ENCODE measurements at regions not wholly inside any gene's neighbourhood (a gene's known extent, or its start where the extent isn't known, plus 50 kb on each side); places are given as distances from the start of the nearest gene placed in this dataset.

- DNase-seq (ENCODE audit: low spot score): no peak
Measured at GRCh38 chr6:3593161-3593560, 136.3 kb upstream of the SLC22A23 start.

DNA sequence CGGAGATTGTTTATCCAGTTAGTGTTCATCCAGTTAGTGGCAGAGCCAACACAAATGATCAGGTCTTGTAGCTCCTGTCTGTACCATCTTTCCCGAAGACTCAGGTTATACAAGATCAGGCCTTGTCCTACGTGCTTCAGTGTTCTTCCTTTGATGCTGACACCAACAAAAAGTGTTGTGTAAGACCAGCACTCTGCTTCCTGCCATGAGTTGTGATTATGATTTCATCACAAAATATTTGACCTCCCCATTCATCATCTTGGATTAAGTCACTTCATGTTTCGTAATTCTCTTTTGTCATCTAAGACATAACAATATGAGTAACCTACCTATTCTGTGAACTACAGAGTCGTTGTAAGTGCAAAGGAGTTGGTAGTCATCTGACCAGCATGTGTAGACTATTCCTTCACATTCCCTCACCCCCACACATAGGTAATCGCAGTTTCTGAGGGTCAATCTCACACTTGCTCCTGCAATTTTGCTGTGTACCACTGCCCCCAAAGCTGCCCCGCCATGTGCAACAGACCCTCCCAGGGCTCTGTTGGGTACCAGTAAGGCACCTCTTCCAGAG, 135.6 kb upstream of the SLC22A23 start:
- DNase-seq (ENCODE audit: low spot score): peak; percentile 16

DNA sequence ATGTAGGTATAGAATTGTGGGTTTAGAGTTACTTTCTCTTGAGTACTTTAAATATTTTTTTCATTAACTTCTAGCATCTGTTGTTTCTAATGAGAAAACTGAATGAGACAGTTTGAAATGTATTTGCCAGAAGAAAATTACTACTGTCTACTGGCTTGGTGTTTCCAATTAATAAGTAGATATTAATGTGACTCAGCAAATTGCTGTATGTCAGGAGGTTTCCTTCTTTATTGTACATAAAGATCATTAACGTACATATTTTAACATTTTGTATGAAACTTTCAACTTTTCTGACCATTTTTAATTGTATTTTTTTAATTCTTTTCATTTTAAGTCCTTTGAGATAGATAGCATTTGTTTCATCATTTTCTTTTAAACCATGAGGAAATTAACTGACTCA, 135.1 kb upstream of the SLC22A23 start:
- DNase-seq (ENCODE audit: low spot score): no peak

DNA sequence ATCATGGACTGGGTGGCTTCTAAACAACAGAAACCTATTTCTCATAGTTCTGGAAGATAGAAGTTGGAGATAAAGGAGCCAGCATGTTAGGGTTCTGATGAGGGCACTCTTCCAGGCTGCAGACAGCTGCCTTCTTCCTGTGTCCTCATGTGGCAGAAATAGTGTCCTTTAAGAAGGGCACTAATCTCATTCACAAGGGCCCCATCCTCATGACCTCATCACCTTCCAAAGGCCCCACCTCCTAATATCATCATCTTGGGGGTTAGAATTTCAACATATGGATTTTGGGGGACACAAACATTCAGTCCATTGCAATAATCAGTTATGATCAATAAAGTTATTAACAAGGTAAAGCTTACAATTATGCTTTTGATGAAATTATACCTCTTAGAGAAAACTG, 130.8 kb upstream of the SLC22A23 start:
- no peak for DNase-seq (ENCODE audit: low spot score)

DNA sequence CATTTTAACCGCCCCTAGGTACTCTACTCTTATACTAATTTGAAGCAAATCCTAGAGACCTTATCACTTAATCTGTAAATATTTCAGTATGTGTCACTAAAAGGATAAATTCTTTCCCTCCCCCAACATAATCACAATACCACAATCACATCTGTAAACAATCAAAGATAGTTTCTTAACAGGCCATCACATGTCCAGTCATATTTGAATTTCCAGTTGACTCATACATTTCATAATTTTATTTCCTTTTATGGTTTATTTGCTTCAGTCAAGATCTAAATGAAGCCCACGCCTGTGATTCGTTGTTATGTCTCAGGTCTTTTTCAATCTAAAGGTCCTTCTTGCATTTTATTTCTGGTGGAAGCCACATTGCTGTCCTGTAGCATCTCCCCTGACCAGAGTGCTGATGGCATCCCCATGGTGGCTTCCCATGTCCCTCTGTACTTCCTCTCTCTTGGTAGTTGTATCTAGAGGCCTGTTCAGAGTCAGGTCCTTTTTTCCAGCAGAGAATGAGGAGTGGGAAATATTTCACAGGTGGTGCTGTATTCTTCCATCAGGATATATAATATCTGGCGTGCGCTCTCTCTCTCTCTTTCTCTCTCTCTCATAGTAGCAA, 128.6 kb upstream of the SLC22A23 start:
- DNase-seq (ENCODE audit: low spot score): no peak

DNA sequence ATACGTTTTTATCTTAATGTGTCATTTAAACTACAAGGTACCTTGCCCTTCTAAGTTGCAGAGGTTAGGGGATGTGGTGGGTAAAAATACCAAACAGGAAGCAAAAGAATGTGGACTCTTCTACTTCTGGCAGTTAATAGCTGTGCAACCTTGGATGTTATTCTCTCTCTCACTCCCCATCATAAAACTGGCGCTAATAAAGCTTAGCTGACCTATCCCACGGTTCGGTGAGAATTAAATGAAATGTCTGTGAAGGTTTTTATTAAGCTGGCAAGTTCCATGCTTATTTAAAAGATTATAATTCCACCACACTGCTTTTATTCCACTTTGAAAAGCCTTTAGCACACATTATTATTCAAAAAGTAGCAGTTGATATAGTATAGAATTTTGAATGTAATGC, 127.8 kb upstream of the SLC22A23 start:
- DNase-seq (ENCODE audit: low spot score): no peak

- DNase-seq (ENCODE audit: low spot score): no peak
Measured at GRCh38 chr6:3581469-3581868, 124.6 kb upstream of the SLC22A23 start.

DNA sequence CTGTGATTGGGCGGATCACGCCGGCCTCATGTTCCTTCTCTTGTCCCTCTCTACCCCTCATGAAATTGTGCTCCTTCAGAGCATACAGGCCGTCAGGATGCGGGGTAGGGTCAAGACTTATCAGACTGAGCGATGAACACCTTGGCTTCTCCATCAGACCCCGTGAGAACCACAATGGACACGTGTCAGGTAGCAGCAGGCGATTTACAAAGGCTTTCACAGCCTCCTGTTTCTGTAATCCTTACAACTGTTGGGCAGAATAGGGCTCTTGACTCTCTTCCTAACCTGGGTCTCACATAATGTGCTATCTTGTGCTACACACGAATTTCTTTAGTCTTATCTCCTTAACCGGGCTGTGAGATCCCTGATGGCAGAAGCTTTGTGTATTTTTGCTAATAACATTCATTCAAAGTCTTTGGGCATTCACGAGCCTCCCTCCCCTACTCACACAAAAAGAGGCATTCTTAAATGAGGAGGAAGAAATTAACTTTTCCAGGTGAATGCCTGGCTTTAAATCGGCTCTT, 122.9 kb upstream of the SLC22A23 start:
- no peak for DNase-seq (ENCODE audit: low spot score)

GRCh38 chr6:3578981-3579380, 122.1 kb upstream of the SLC22A23 start:
- no peak for DNase-seq (ENCODE audit: low spot score)

DNA sequence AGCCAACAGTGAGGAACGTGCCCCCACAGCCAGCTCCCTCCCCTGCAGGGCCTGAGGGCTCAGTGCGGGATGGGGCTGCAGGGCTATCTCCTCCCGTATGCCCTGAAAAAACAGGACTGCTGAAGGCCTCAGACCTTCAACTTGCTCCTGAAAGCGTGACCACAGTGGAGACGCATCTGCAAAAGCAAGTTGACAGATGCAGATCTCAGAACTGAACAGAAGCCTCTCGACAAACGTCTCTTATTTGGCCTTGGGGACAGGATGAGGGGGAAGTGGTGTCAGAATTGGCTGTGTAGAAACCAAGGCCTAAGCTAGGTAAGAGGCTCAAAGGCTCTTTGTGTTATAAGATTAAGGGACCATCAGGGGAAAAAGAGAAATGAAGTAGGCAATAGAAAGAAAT, 120.7 kb upstream of the SLC22A23 start:
- DNase-seq (ENCODE audit: low spot score): no peak

DNA sequence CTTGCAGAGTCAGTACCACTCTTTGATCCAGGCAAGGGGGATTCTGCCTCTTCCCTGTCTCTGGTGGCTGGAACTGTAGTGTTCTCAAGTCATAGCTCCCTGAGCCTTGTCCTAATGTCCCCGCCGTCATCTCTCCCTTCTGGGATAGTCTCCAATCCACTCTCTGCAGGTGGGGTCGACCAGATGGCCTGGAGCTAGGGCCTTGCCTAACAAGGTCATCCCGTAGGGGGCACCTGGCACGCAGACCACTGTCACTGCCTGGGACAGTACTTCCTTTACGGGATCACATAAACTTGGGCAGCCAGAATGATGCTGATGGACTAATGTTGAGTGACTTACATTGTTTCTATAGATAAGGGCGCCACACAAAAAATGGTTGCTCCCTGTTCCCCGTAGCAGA, 118.9 kb upstream of the SLC22A23 start:
- DNase-seq (ENCODE audit: low spot score): no peak

GRCh38 chr6:3575166-3575565, 118.3 kb upstream of the SLC22A23 start:
- DNase-seq (ENCODE audit: low spot score): no peak

GRCh38 chr6:3573670-3574069, 116.8 kb upstream of the SLC22A23 start:
- DNase-seq (ENCODE audit: low spot score): no peak

GRCh38 chr6:3571836-3572235, 115.0 kb upstream of the SLC22A23 start:
- DNase-seq (ENCODE audit: low spot score): no peak

- DNase-seq (ENCODE audit: low spot score): no peak
Measured at GRCh38 chr6:3571250-3571681, 114.4 kb upstream of the SLC22A23 start.

DNA sequence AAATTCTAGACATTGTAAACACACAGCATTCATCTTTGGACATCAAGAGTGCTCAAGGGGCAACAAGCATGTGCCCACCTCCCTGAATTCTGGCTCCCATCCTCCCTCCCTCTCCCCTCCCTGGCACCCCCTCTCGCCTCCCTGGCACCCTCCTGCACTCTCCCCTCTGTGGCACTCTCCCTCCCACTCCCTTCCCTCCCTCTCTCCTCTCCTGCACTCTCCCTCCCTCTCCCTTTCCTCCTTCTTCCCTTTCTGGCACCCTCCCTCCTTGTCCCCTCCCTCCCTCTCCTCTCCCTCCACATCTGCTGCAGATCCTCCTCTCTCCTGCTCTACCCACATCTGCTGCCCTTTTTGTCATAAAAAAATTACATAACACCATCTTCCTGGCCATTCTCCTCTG, 113.0 kb upstream of the SLC22A23 start:
- DNase-seq (ENCODE audit: low spot score): no peak

DNA sequence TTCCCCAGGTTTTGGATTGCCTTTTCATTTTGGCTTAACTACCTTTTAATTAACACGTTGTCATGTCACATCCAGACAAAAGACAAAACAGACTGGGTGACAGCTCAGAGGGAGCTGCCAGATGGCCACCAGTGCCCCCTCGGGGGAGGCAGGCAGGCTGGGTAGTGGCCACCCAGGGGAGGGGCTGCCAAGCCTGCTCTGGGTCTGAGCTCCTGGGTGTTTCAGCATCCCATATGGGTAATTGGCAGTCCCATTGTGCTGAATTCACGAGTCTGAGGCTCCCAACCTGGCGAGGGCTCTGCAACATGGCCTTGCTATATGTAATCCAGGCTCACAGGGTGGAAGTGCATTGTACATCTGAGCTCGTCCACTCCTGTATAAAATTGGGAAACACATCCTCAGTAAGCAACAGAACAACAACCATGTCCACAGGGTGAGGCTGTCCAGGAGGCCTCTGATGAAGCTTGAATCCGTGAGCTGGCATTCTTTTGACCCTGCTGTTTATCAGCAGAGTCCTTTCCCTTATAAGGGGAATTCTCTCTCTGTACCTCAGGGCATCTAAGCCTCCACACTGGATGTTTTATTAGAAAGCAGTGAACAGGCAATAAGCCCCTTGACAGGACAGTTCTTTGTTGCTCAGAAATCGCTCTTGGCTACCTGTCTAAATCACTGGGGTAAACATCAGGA, 111.7 kb upstream of the SLC22A23 start:
- DNase-seq (ENCODE audit: low spot score): no peak

- no peak for DNase-seq (ENCODE audit: low spot score)
Measured at GRCh38 chr6:3566812-3567211, 110.0 kb upstream of the SLC22A23 start.

DNA sequence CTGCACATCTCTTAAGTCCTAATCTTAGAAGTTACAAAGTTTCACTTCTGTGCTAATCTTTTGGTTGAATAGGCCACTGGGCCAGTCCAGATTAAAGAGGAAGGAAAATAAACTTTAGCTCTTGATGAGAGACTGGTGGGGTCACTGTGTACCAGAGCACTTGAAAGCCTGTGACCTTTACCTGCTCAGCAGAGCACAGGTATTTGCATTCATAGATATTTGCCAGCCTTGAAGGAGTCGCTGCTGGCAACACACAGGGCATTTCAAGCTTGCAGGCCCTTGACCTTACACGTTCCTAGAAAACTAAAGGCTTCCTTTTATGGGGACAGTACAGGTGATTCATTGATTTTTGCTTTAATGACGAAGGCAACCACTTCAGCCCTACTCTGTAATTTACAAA, 108.4 kb upstream of the SLC22A23 start:
- no peak for DNase-seq (ENCODE audit: low spot score)

DNA sequence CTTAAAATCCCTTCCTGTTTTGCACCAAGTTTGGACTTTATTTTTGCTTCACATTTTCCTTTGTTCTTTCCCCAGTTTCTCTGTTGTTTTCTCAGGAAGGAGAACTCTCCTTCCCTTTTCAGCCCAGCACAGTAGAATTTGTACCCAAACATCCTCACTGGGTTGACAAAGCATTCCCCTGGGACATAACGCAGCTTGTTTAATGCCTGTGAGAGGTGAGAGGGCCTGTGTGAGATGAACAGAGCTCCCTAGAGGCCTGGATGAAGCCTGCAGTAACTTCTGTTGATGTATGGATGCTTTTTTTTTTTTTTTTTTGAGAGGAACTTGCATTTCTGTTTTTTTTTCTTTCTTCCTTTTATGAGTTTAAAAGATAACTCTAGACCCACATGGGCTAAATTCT, 104.9 kb upstream of the SLC22A23 start:
- DNase-seq (ENCODE audit: low spot score): no peak

- DNase-seq (ENCODE audit: low spot score): no peak
Measured at GRCh38 chr6:3560211-3560610, 103.4 kb upstream of the SLC22A23 start.

DNA sequence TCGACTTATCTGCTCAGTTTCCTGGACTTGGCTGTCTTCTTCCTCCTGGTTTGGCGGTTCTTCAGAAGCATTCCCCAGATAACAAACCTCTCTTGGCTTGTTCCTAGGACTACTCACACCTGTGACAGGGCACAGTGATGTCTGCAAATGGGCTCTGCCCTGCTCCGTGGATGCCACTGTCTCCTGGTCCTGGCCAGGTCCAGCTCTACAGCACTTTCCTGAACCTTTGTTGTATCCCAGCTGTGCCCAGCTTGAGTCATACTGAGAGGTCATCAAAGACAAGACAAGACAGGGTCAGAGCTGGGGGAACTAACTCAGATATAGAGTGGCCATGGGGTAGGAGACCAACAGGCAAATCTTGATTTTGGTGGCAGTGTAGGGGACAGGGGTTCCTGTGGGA, 102.7 kb upstream of the SLC22A23 start:
- no peak for DNase-seq (ENCODE audit: low spot score)

DNA sequence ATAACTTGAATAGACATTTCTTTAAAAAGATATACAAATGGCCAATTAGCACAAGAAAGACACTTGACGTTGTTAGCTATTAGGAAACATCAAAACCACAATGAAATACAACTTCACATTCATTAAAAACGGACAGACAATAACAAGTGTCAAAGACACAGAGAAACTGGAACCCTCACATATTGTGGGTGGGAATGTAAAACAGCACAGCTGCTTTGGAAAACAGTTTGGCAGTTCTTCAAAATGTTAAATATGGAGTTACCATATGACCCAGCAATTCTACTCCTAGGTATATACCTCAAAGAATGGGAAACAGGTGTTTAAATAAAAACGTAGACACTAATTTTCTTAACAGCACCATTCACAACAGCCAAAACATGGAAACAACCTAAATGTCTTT, 100.5 kb upstream of the SLC22A23 start:
- DNase-seq (ENCODE audit: low spot score): no peak

GRCh38 chr6:3553254-3553653, 96.4 kb upstream of the SLC22A23 start:
- DNase-seq (ENCODE audit: low spot score): no peak
